Sigmoid colon (tissue), 4 donors: ENCODE measurements at regions not wholly inside any gene's neighbourhood (a gene's known extent, or its start where the extent isn't known, plus 50 kb on each side); places are given as distances from the start of the nearest gene placed in this dataset.

Experiments used
- CTCF ChIP-seq, 4 experiments: fragments of 450-650 bp in 3 of 4; fragments of 200-600 bp in 1 of 4; IDR thresholded peaks; one replicate each; pipeline ENCODE4 v1.5.1; 2016 to 2019; ENCODE audit warnings: antibody characterized with exemption in 4 of 4, mild to moderate bottlenecking in 3 of 4, moderate library complexity in 2 of 4
- EP300 ChIP-seq, 4 donors: sonication (generic); formaldehyde crosslinking; IDR thresholded peaks; one replicate each; pipeline ENCODE4 v1.6.1; 2017; ENCODE audit warnings: antibody characterized with exemption in 4 of 4

GRCh38 chr3:80434366-80434765 lies 666.6 kb upstream of the ROBO1 start:
- TF ChIP-seq CTCF (IDR thresholded peaks at IDR 0.05) (no peak), EP300 (IDR thresholded peaks at IDR 0.05) (no peak)
